HG03521 (cell line): ENCODE measurements at regions not wholly inside any gene's neighbourhood (a gene's known extent, or its start where the extent isn't known, plus 50 kb on each side); places are given as distances from the start of the nearest gene placed in this dataset.
"Not testable (repeated sequence)": the region's sequence is repeated elsewhere in the genome, so short reads cannot be mapped to it uniquely, and the experiment has no call there.

Experiments
- ATAC-seq: cut with Tn5 transposase; IDR thresholded peaks from one replicate; pipeline ENCODE4 v1.9.1; 2021; ENCODE audit warnings: mild to moderate bottlenecking, moderate library complexity; ENCODE audit not compliant: unreplicated experiment

- no peak for ATAC-seq
Measured at GRCh38 chr4:115678425-115678941, 565.1 kb upstream of the NDST4 start.

GRCh38 chr4:115675719-115676118, 562.3 kb upstream of the NDST4 start:
- ATAC-seq, result no peak

GRCh38 chr4:115674485-115674884, 561.1 kb upstream of the NDST4 start:
- ATAC-seq, result no peak

- no peak for ATAC-seq
Measured at GRCh38 chr4:115671581-115671980, 558.2 kb upstream of the NDST4 start.

- no peak for ATAC-seq
Measured at GRCh38 chr4:115670930-115671329, 557.5 kb upstream of the NDST4 start.

GRCh38 chr4:115668396-115668795, 555.0 kb upstream of the NDST4 start:
- ATAC-seq, result no peak

- no peak for ATAC-seq
Measured at GRCh38 chr4:115664285-115664684, 550.9 kb upstream of the NDST4 start.

GRCh38 chr4:115660465-115660864, 547.0 kb upstream of the NDST4 start:
- no peak for ATAC-seq

- ATAC-seq, result no peak
Measured at GRCh38 chr4:115657991-115658650, 544.7 kb upstream of the NDST4 start.

- ATAC-seq, result no peak
Measured at GRCh38 chr4:115655626-115656025, 542.2 kb upstream of the NDST4 start.

GRCh38 chr4:115648786-115649185, 535.4 kb upstream of the NDST4 start:
- ATAC-seq, result no peak

GRCh38 chr4:115629270-115629669, 515.9 kb upstream of the NDST4 start:
- ATAC-seq, result no peak

GRCh38 chr4:115609631-115610030, 496.2 kb upstream of the NDST4 start:
- ATAC-seq, result no peak

GRCh38 chr4:115607311-115607710, 493.9 kb upstream of the NDST4 start:
- no peak for ATAC-seq

GRCh38 chr4:115596265-115597001, 483.0 kb upstream of the NDST4 start:
- no peak for ATAC-seq

GRCh38 chr4:115580901-115581300, 467.5 kb upstream of the NDST4 start:
- no peak for ATAC-seq

GRCh38 chr4:115575851-115576250, 462.4 kb upstream of the NDST4 start:
- no peak for ATAC-seq

GRCh38 chr4:115562506-115562905, 449.1 kb upstream of the NDST4 start:
- no peak for ATAC-seq

GRCh38 chr4:115548123-115548522, 434.7 kb upstream of the NDST4 start:
- no peak for ATAC-seq

GRCh38 chr4:115537387-115537786, 424.0 kb upstream of the NDST4 start:
- no peak for ATAC-seq

- no peak for ATAC-seq
Measured at GRCh38 chr4:115529126-115529525, 415.7 kb upstream of the NDST4 start.

GRCh38 chr4:115519476-115519875, 406.1 kb upstream of the NDST4 start:
- not testable (repeated sequence) for ATAC-seq
